Smooth muscle cell (in vitro differentiated cells): ENCODE measurements at regions not wholly inside any gene's neighbourhood (a gene's known extent, or its start where the extent isn't known, plus 50 kb on each side); places are given as distances from the start of the nearest gene placed in this dataset.
A peak's percentile ranks its signal among the peaks of the same experiment; 100 is the strongest.

Experiments used
- DNase-seq: peaks from one replicate; lab custom pipeline; 2025; ENCODE audit not compliant: unreplicated experiment; lab: John Stamatoyannopoulos, UW
- H2AFZ ChIP-seq: fragments of 200-600 bp; sonication (generic); 2 replicates; pipeline ENCODE4 v1.6.0; 2016; ENCODE audit warnings: antibody characterized with exemption, low read depth, mild to moderate bottlenecking
- H3F3A ChIP-seq: fragments of 200-600 bp; sonication (generic); 2 replicates; pipeline ENCODE4 v1.6.0; 2017; ENCODE audit warnings: antibody characterized with exemption, low read depth
- H3K27ac ChIP-seq: fragments of 200-600 bp; sonication (generic); 2 replicates; pipeline ENCODE4 v1.5.1; 2016; ENCODE audit warnings: low read depth, mild to moderate bottlenecking
- H3K27me3 ChIP-seq: fragments of 200-600 bp; sonication (generic); 2 replicates; pipeline ENCODE4 v1.6.1; 2016; ENCODE audit warnings: low read depth, mild to moderate bottlenecking
- H3K36me3 ChIP-seq: fragments of 200-600 bp; sonication (generic); 2 replicates; pipeline ENCODE4 v1.5.1; 2016; ENCODE audit warnings: low read depth
- H3K4me1 ChIP-seq: fragments of 200-600 bp; sonication (generic); 2 replicates; pipeline ENCODE4 v1.5.1; 2016; ENCODE audit warnings: low read depth
- H3K4me2 ChIP-seq: fragments of 200-600 bp; sonication (generic); 2 replicates; pipeline ENCODE4 v1.6.0; 2016; ENCODE audit warnings: mild to moderate bottlenecking
- H3K4me3 ChIP-seq: fragments of 200-600 bp; sonication (generic); 2 replicates; pipeline ENCODE4 v1.5.1; 2016; ENCODE audit warnings: mild to moderate bottlenecking
- H3K79me2 ChIP-seq: fragments of 200-600 bp; sonication (generic); 2 replicates; pipeline ENCODE4 v1.6.0; 2016; ENCODE audit warnings: low read depth, mild to moderate bottlenecking
- H3K9ac ChIP-seq: fragments of 200-600 bp; sonication (generic); 2 replicates; pipeline ENCODE4 v1.6.0; 2016; ENCODE audit warnings: low read depth
- H3K9me3 ChIP-seq: fragments of 200-600 bp; sonication (generic); replicated peaks from 2 replicates; pipeline ENCODE4 v1.5.1; 2016; ENCODE audit warnings: low read depth
- H4K20me1 ChIP-seq: fragments of 200-600 bp; sonication (generic); 2 replicates; pipeline ENCODE4 v1.6.0; 2016; ENCODE audit warnings: low read depth
- WGBS: methylation state at CpG from one replicate; pipeline ENCODE4 v1.1.7; 2016; ENCODE audit warnings: low lambda C conversion rate; 5-methylcytosine and 5-hydroxymethylcytosine counted together
- TF ChIP-seq, protein P1 (sequence below): fragments of 200-600 bp; sonication (generic); IDR thresholded peaks from 2 replicates; pipeline ENCODE4 v1.5.1; 2017; ENCODE audit warnings: borderline replicate concordance, mild to moderate bottlenecking, antibody characterized with exemption; ENCODE audit not compliant: insufficient read depth, poor library complexity, severe bottlenecking

DNA sequence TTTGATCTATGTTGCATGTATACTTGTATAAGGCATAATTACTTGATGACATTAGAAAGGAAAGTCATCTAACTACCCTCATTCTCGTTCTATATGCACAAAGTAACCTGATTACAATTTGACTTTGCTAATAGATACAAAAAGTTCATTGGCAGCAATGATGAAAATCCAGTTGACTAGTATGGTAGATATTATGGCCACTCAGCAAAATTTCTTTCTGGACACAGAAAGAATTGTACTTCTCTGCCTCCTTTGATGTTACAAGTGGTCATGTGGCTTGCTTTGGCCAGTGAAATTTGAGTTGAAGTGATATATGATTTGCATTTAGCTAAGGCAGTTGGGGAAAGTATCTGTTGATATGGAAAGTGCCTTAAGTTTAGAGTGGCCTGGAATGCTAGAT lies 723.7 kb upstream of the ARRDC3 start:
- no peaks in the 10 kb centered on the region for H3K79me2 ChIP-seq
- H3F3A ChIP-seq: no peaks in the 10 kb centered on the region
- H3K27ac ChIP-seq: no peak overlapping the region
- 76% methylated on average over 1 of the region's 1 CpG for WGBS
- TF ChIP-seq, protein P1, sequence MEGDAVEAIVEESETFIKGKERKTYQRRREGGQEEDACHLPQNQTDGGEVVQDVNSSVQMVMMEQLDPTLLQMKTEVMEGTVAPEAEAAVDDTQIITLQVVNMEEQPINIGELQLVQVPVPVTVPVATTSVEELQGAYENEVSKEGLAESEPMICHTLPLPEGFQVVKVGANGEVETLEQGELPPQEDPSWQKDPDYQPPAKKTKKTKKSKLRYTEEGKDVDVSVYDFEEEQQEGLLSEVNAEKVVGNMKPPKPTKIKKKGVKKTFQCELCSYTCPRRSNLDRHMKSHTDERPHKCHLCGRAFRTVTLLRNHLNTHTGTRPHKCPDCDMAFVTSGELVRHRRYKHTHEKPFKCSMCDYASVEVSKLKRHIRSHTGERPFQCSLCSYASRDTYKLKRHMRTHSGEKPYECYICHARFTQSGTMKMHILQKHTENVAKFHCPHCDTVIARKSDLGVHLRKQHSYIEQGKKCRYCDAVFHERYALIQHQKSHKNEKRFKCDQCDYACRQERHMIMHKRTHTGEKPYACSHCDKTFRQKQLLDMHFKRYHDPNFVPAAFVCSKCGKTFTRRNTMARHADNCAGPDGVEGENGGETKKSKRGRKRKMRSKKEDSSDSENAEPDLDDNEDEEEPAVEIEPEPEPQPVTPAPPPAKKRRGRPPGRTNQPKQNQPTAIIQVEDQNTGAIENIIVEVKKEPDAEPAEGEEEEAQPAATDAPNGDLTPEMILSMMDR: no peak
- no peak for DNase-seq
- no peak overlapping the region for H3K4me2 ChIP-seq
- no peak overlapping the region for H3K4me3 ChIP-seq
- no peaks in the 10 kb centered on the region for H3K4me1 ChIP-seq
- H3K27me3 ChIP-seq: no peaks in the 10 kb centered on the region
- H3K9me3 ChIP-seq: no peaks in the 10 kb centered on the region
- no peaks in the 10 kb centered on the region for H3K36me3 ChIP-seq
- no peaks in the 10 kb centered on the region for H4K20me1 ChIP-seq
- H3K9ac ChIP-seq: no peak overlapping the region
- H2AFZ ChIP-seq: no peak overlapping the region

DNA sequence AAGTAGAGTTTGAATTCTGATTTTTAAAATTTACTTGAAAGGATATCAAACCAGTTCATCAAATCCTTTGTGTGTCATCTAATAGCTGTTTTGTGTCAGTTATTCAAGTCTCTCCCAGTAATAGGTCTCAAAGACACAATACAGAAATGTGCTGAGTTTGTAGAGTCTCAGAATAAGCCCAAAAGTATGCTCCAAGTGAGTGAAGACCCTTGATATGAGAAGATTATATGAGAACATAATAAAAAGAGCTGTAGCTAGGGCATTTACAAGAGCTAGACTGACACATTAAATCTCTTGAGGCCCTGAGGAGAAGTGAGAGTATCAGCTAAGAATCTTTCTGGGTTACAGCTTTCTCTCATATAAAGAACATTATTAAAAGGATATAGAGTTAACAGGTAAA lies 721.0 kb upstream of the ARRDC3 start:
- no peak for DNase-seq
- TF ChIP-seq, protein P1: no peak
- H3K9me3 ChIP-seq: no peaks in the 10 kb centered on the region
- no peaks in the 10 kb centered on the region for H3K27me3 ChIP-seq
- no peak overlapping the region for H3K4me3 ChIP-seq
- no peak overlapping the region for H3K4me2 ChIP-seq
- H3K79me2 ChIP-seq: no peaks in the 10 kb centered on the region
- H4K20me1 ChIP-seq: no peaks in the 10 kb centered on the region
- H3K9ac ChIP-seq: no peak overlapping the region
- H2AFZ ChIP-seq: peak overlapping the region; percentile 18
- H3K27ac ChIP-seq: no peak overlapping the region
- H3F3A ChIP-seq: no peaks in the 10 kb centered on the region
- no peaks in the 10 kb centered on the region for H3K4me1 ChIP-seq
- no peaks in the 10 kb centered on the region for H3K36me3 ChIP-seq

DNA sequence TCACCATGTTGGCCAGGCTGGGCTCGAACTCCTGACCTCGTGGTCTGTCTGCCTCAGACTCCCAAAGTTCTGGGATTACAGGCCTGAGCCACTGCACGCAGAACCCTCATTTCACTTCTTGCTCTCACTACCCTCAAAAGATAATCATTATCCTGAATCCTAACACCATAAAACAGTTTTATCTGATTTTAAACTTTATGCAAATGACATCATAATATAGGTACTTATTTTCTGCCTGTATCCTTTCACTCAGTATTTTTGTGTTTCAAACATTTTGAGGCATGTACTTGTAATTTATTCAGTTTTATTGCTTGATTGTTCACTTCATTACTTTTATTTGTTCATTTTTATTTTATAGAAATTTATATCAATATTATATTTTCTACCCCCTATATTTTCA lies 719.2 kb upstream of the ARRDC3 start:
- no peak for DNase-seq
- H2AFZ ChIP-seq: no peak overlapping the region
- H3K4me3 ChIP-seq: no peak overlapping the region
- H3K27me3 ChIP-seq: no peaks in the 10 kb centered on the region
- WGBS: 87% methylated on average over 3 of the region's 3 CpGs
- H3K4me2 ChIP-seq: no peak overlapping the region
- no peaks in the 10 kb centered on the region for H3F3A ChIP-seq
- H3K4me1 ChIP-seq: no peaks in the 10 kb centered on the region
- H3K9ac ChIP-seq: no peak overlapping the region
- H3K79me2 ChIP-seq: no peaks in the 10 kb centered on the region
- no peaks in the 10 kb centered on the region for H4K20me1 ChIP-seq
- H3K9me3 ChIP-seq: no peaks in the 10 kb centered on the region
- no peaks in the 10 kb centered on the region for H3K36me3 ChIP-seq
- H3K27ac ChIP-seq: no peak overlapping the region
- TF ChIP-seq, protein P1: no peak

DNA sequence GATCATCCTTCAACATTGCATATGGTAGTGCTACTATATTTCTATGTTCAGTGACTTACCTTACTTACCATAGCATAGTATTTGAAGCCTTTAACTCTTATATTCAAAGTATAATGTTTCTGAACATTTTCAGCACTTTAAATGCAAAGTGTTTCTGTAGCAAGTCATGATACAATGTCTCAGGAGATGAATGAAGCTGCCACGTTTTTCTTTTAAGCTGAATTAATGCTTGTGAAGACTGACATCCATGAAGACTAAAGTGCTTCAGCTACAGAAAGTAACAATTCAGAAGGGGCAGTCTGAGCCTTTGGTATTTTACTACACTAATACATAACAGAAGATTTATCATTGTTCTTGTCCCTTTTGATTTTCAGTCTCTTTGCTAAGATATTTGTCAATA lies 709.1 kb upstream of the ARRDC3 start:
- no peaks in the 10 kb centered on the region for H3K27me3 ChIP-seq
- TF ChIP-seq, protein P1: no peak
- no peak overlapping the region for H2AFZ ChIP-seq
- no peak overlapping the region for H3K4me3 ChIP-seq
- H3K27ac ChIP-seq: no peak overlapping the region
- H3K9me3 ChIP-seq: no peaks in the 10 kb centered on the region
- no peaks in the 10 kb centered on the region for H3F3A ChIP-seq
- H4K20me1 ChIP-seq: no peaks in the 10 kb centered on the region
- no peaks in the 10 kb centered on the region for H3K36me3 ChIP-seq
- 57% methylated on average over 1 of the region's 1 CpG for WGBS
- no peak for DNase-seq
- H3K9ac ChIP-seq: no peak overlapping the region
- H3K4me1 ChIP-seq: no peaks in the 10 kb centered on the region
- H3K4me2 ChIP-seq: no peak overlapping the region
- no peaks in the 10 kb centered on the region for H3K79me2 ChIP-seq
